ENCODE measurements at regions not wholly inside any gene's neighbourhood (a gene's known extent, or its start where the extent isn't known, plus 50 kb on each side); places are given as distances from the start of the nearest gene placed in this dataset.

GRCh38 chr9:86503314-86503713 is 149.1 kb upstream of the TUT7 start:
- DNase-seq (ENCODE audit: low spot score in 2 of 2) = no peak
- H3K4me3 ChIP-seq (ENCODE audit: low read depth, poor library complexity, severe bottlenecking) = no peak overlapping the region
- 42 to 58% methylated on average over 1 of the region's 1 CpG for WGBS, 2 donors
- intact Hi-C loops (cut with DNase I; ENCODE audit: low total_unique reads) = no loop called here
- TF ChIP-seq CTCF (IDR thresholded peaks at IDR 0.05) (no peak), POLR2A (IDR thresholded peaks at IDR 0.05) (no peak)

GRCh38 chr9:86500667-86501435 is 146.6 kb upstream of the TUT7 start:
- H3K4me3 ChIP-seq (ENCODE audit: low read depth, poor library complexity, severe bottlenecking) = no peak overlapping the region
- 60 to 62% methylated on average over 9 of the region's 9 CpGs for WGBS, 2 donors
- peak in 1 of 2 donors; percentile 42 for DNase-seq (ENCODE audit: low spot score in 2 of 2)
- TF ChIP-seq POLR2A (IDR thresholded peaks at IDR 0.05) (no peak), CTCF (IDR thresholded peaks at IDR 0.05) (no peak)
- intact Hi-C loops (cut with DNase I; ENCODE audit: low total_unique reads) = no loop called here

GRCh38 chr9:86500031-86500430 is 145.8 kb upstream of the TUT7 start:
- no peak overlapping the region for H3K4me3 ChIP-seq (ENCODE audit: low read depth, poor library complexity, severe bottlenecking)
- TF ChIP-seq POLR2A (IDR thresholded peaks at IDR 0.05) (no peak), CTCF (IDR thresholded peaks at IDR 0.05) (no peak)
- WGBS, 2 donors = 86 to 100% methylated on average over 1 of the region's 1 CpG
- no peak for DNase-seq (ENCODE audit: low spot score in 2 of 2)
- intact Hi-C loops (cut with DNase I; ENCODE audit: low total_unique reads) = no loop called here

- intact Hi-C loops (cut with DNase I; ENCODE audit: low total_unique reads) = no loop called here
- WGBS, 2 donors = 29 to 34% methylated on average over 5 of the region's 5 CpGs
- no peak overlapping the region for H3K4me3 ChIP-seq (ENCODE audit: low read depth, poor library complexity, severe bottlenecking)
- no peak for TF ChIP-seq CTCF (IDR thresholded peaks at IDR 0.05)
- TF ChIP-seq POLR2A (IDR thresholded peaks at IDR 0.05) = no peak
- DNase-seq (ENCODE audit: low spot score in 2 of 2) = no peak
Observed at GRCh38 chr9:86494644-86495111, 140.5 kb upstream of the TUT7 start.

GRCh38 chr9:86491468-86492266 is 137.5 kb upstream of the TUT7 start:
- TF ChIP-seq POLR2A (IDR thresholded peaks at IDR 0.05) = no peak
- no peak for TF ChIP-seq CTCF (IDR thresholded peaks at IDR 0.05)
- no peak for DNase-seq (ENCODE audit: low spot score in 2 of 2)
- intact Hi-C loops (cut with DNase I; ENCODE audit: low total_unique reads) = no loop called here

More at GRCh38 chr9:86491468-86492266, 137.5 kb upstream of the TUT7 start:
- WGBS, 2 donors = 81 to 85% methylated on average over 8 of the region's 8 CpGs
- no peak overlapping the region for H3K4me3 ChIP-seq (ENCODE audit: low read depth, poor library complexity, severe bottlenecking)
